B cell (primary cell): ENCODE measurements at regions not wholly inside any gene's neighbourhood (a gene's known extent, or its start where the extent isn't known, plus 50 kb on each side); places are given as distances from the start of the nearest gene placed in this dataset.

Experiments used
- CTCF ChIP-seq: fragments of 200-600 bp; IDR thresholded peaks from one replicate; pipeline ENCODE4 v1.8.0; 2022; ENCODE audit warnings: antibody characterized with exemption, mild to moderate bottlenecking
- EZH2 ChIP-seq: IDR thresholded peaks from 2 replicates; pipeline ENCODE4 v1.6.1; 2012; ENCODE audit warnings: borderline replicate concordance, low read depth, mild to moderate bottlenecking, moderate library complexity, low read length; ENCODE audit not compliant: insufficient read depth, poor library complexity, severe bottlenecking

GRCh38 chr2:235244255-235245220 lies 249.3 kb upstream of the AGAP1 start:
- TF ChIP-seq CTCF (no peak), EZH2 (no peak)
